ENCODE measurements at regions not wholly inside any gene's neighbourhood (a gene's known extent, or its start where the extent isn't known, plus 50 kb on each side); places are given as distances from the start of the nearest gene placed in this dataset.

GRCh38 chr18:39622431-39622830 lies 2056.8 kb upstream of the CELF4 start:
- no peak overlapping the region for H3K27ac ChIP-seq

GRCh38 chr18:39620551-39621168 lies 2055.1 kb upstream of the CELF4 start:
- WGBS, 2 donors = 45 to 53% methylated on average over 2 of the region's 2 CpGs

More at GRCh38 chr18:39622431-39622830, 2056.8 kb upstream of the CELF4 start:
- Histone ChIP-seq H3K36me3 (no peaks in the 10 kb centered on the region), H3K9me3 (peaks cover 0 to 9% (median 0%) of the 10 kb centered on the region in 4 donors), H3K4me3 (no peak overlapping the region), H3K4me1 (no peaks in the 10 kb centered on the region), H3K27me3 (no peaks in the 10 kb centered on the region)
- no peak for TF ChIP-seq EP300 (IDR thresholded peaks at IDR 0.05)
- no peak for TF ChIP-seq POLR2A (IDR thresholded peaks at IDR 0.05)
- TF ChIP-seq CTCF (IDR thresholded peaks at IDR 0.05) = no peak
- WGBS, 2 donors = 55 to 68% methylated on average over 1 of the region's 1 CpG
- DNase-seq (ENCODE audit: low spot score in 2 of 2) = no peak

GRCh38 chr18:39618265-39619003 lies 2052.8 kb upstream of the CELF4 start:
- Histone ChIP-seq H3K4me1 (no peaks in the 10 kb centered on the region), H3K27me3 (no peaks in the 10 kb centered on the region), H3K27ac (no peak overlapping the region), H3K36me3 (no peaks in the 10 kb centered on the region), H3K9me3 (peaks cover 0 to 9% (median 0%) of the 10 kb centered on the region in 4 donors), H3K4me3 (no peak overlapping the region)
- DNase-seq (ENCODE audit: low spot score in 2 of 2) = no peak
- WGBS, 2 donors = 92 to 97% methylated on average over 25 to 27 of the region's 33 CpGs
- TF ChIP-seq CTCF (IDR thresholded peaks at IDR 0.05) (no peak), POLR2A (IDR thresholded peaks at IDR 0.05) (no peak), EP300 (IDR thresholded peaks at IDR 0.05) (no peak)

More at GRCh38 chr18:39620551-39621168, 2055.1 kb upstream of the CELF4 start:
- Histone ChIP-seq H3K4me3 (no peak overlapping the region), H3K4me1 (no peaks in the 10 kb centered on the region), H3K27ac (no peak overlapping the region), H3K9me3 (peaks cover 0 to 9% (median 0%) of the 10 kb centered on the region in 4 donors), H3K27me3 (no peaks in the 10 kb centered on the region), H3K36me3 (no peaks in the 10 kb centered on the region)
- no peak for DNase-seq (ENCODE audit: low spot score in 2 of 2)
- TF ChIP-seq POLR2A (IDR thresholded peaks at IDR 0.05) = no peak
- no peak for TF ChIP-seq CTCF (IDR thresholded peaks at IDR 0.05)
- TF ChIP-seq EP300 (IDR thresholded peaks at IDR 0.05) = no peak

DNA sequence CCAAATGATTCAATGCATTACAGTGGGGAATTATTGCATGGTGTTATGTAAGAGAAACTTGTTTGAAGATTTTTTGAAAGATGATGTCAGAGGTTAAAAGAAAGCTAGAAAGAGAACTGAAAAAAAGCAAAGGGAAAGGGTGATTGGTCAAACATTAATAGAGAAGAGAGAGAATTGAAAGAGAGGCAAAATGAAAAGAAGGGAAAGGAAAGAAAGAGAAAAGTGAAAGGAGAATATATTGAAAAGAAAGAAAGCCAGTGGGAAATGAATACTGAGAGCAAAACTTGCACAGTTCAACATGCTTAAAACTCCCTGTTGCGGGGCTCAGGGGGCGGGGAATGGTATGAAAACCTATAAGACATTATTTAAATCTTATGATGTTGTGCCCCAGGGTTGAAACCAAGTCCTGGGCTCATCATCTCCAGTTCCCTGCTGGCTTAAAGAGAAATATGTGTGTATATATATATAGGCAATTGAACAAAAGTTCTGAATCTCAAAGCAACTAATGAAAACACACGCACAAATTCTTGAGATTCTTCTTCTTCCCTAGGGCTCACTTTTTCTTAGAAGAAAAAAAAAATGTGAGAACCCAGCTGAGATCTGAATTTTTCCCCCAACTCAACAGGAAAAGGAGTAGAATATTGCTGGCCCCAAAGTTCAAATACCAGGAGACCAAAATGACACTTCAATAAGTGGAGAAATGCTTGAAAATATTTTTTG lies 2045.9 kb upstream of the CELF4 start:
- WGBS, 2 donors = 47 to 56% methylated on average over 3 of the region's 3 CpGs
- Histone ChIP-seq H3K36me3 (no peaks in the 10 kb centered on the region), H3K27ac (no peak overlapping the region), H3K4me3 (no peak overlapping the region), H3K9me3 (no peaks in the 10 kb centered on the region), H3K4me1 (peaks cover 0 to 3% (median 0%) of the 10 kb centered on the region in 4 donors), H3K27me3 (no peaks in the 10 kb centered on the region)
- DNase-seq (ENCODE audit: low spot score in 2 of 2) = no peak
- TF ChIP-seq POLR2A (IDR thresholded peaks at IDR 0.05) = no peak
- no peak for TF ChIP-seq EP300 (IDR thresholded peaks at IDR 0.05)
- TF ChIP-seq CTCF (IDR thresholded peaks at IDR 0.05) = no peak

- H3K9me3 ChIP-seq = no peaks in the 10 kb centered on the region
- H3K27me3 ChIP-seq = no peaks in the 10 kb centered on the region
- no peak overlapping the region for H3K27ac ChIP-seq
- H3K4me1 ChIP-seq = peaks cover 0 to under 1% (median 0%) of the 10 kb centered on the region in 4 donors
- DNase-seq (ENCODE audit: low spot score in 2 of 2) = no peak
- TF ChIP-seq EP300 (IDR thresholded peaks at IDR 0.05) (no peak), POLR2A (IDR thresholded peaks at IDR 0.05) (no peak), CTCF (IDR thresholded peaks at IDR 0.05) (no peak)
- no peaks in the 10 kb centered on the region for H3K36me3 ChIP-seq
- 73 to 75% methylated on average over 5 of the region's 5 CpGs for WGBS, 2 donors
- no peak overlapping the region for H3K4me3 ChIP-seq
Measured at GRCh38 chr18:39607034-39607433, 2041.4 kb upstream of the CELF4 start.
